ENCODE measurements at regions not wholly inside any gene's neighbourhood (a gene's known extent, or its start where the extent isn't known, plus 50 kb on each side); places are given as distances from the start of the nearest gene placed in this dataset.

DNA sequence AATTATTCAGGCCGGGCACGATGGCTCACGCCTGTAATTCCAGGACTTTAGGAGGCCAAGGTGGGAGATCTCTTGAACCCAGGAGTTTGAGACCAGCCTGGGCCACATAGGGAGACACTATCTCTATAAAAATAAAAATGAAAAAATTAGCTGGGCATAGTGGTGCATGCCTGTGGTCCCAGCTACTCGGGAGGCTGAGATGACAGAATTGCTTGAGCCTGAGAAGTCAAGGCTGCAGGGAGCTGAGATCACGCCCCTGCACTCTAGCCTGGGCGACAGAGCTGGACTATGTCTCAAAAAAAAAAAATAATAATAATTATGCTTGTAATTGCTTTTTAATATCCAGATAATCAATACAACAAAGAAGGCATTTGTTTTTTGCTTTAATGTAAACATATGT is 91.3 kb downstream of the RIPK4 start:
- no peak for DNase-seq (ENCODE audit: unreplicated experiment)
- H3K4me1 Mint-ChIP-seq (ENCODE audit: insufficient read depth, unreplicated experiment) = peaks cover 30% of the 10 kb centered on the region
- H3K4me3 Mint-ChIP-seq (ENCODE audit: unreplicated experiment) = no peak overlapping the region
- intact Hi-C loops (cut with micrococcal nuclease) = loop anchor here (5.0 kb wide), 1 partner anchor 43 kb away; no protein-coding TSS in a partner anchor
- ChIA-PET CTCF (interaction anchor here (0.8 to 0.9 kb wide), 4 partner anchors 8 to 87 kb away, joined by 3 to 7 read pairs (median 3); no protein-coding TSS in a partner anchor), POLR2A (interaction anchor here (1.0 to 6.4 kb wide), 4 partner anchors 11 to 60 kb away, joined by 3 to 67 read pairs (median 38); no protein-coding TSS in a partner anchor)
- no TSS peak for BruUV-seq (replicated peaks)
- no peaks in the 10 kb centered on the region for H3K9me3 Mint-ChIP-seq (ENCODE audit: unreplicated experiment)
- no peak for TF ChIP-seq CTCF (IDR thresholded peaks at IDR 0.05; ENCODE audit: unreplicated experiment)
- no peaks in the 10 kb centered on the region for H3K36me3 Mint-ChIP-seq (ENCODE audit: insufficient read depth, unreplicated experiment)
- H3K27me3 Mint-ChIP-seq (ENCODE audit: insufficient read depth, unreplicated experiment) = no peaks in the 10 kb centered on the region
- no peak overlapping the region for H3K27ac Mint-ChIP-seq (ENCODE audit: low read depth, unreplicated experiment)

- CTCF ChIA-PET = interaction anchor here (0.5 to 1.0 kb wide), 2 partner anchors 62 to 135 kb away, joined by 3 to 5 read pairs; no protein-coding TSS in a partner anchor
- Mint-ChIP-seq H3K27ac (ENCODE audit: low read depth, unreplicated experiment) (no peak overlapping the region), H3K36me3 (ENCODE audit: insufficient read depth, unreplicated experiment) (no peaks in the 10 kb centered on the region), H3K27me3 (ENCODE audit: insufficient read depth, unreplicated experiment) (no peaks in the 10 kb centered on the region), H3K4me1 (ENCODE audit: insufficient read depth, unreplicated experiment) (peaks cover 29% of the 10 kb centered on the region), H3K4me3 (ENCODE audit: unreplicated experiment) (no peak overlapping the region), H3K9me3 (ENCODE audit: unreplicated experiment) (no peaks in the 10 kb centered on the region)
- intact Hi-C loops (cut with micrococcal nuclease) = no loop called here
- DNase-seq (ENCODE audit: unreplicated experiment) = no peak
- no TSS peak for BruUV-seq (replicated peaks)
- POLR2A ChIA-PET = interaction anchor here (0.8 to 2.7 kb wide), 2 partner anchors 21 to 58 kb away, joined by 4 to 9 read pairs; no protein-coding TSS in a partner anchor
- TF ChIP-seq CTCF (IDR thresholded peaks at IDR 0.05; ENCODE audit: unreplicated experiment) = no peak
Observed at GRCh38 chr21:41674402-41674801, 92.5 kb downstream of the RIPK4 start.

GRCh38 chr21:41673596-41674335 is 93.1 kb downstream of the RIPK4 start:
- H3K4me3 Mint-ChIP-seq (ENCODE audit: unreplicated experiment) = no peak overlapping the region
- no peak for TF ChIP-seq CTCF (IDR thresholded peaks at IDR 0.05; ENCODE audit: unreplicated experiment)
- H3K27me3 Mint-ChIP-seq (ENCODE audit: insufficient read depth, unreplicated experiment) = no peaks in the 10 kb centered on the region
- intact Hi-C loops (cut with micrococcal nuclease) = no loop called here
- BruUV-seq (replicated peaks) = no TSS peak
- peaks cover 23% of the 10 kb centered on the region for H3K4me1 Mint-ChIP-seq (ENCODE audit: insufficient read depth, unreplicated experiment)
- DNase-seq (ENCODE audit: unreplicated experiment) = no peak
- H3K36me3 Mint-ChIP-seq (ENCODE audit: insufficient read depth, unreplicated experiment) = no peaks in the 10 kb centered on the region
- ChIA-PET CTCF (interaction anchor here (0.5 to 0.6 kb wide), 2 partner anchors 136 to 390 kb away, joined by 3 to 5 read pairs; no protein-coding TSS in a partner anchor), POLR2A (interaction anchor here (2.7 kb wide), 1 partner anchor 20 kb away, joined by 9 read pairs; no protein-coding TSS in a partner anchor)
- H3K27ac Mint-ChIP-seq (ENCODE audit: low read depth, unreplicated experiment) = no peak overlapping the region
- H3K9me3 Mint-ChIP-seq (ENCODE audit: unreplicated experiment) = no peaks in the 10 kb centered on the region

GRCh38 chr21:41673071-41673470 is 93.8 kb downstream of the RIPK4 start:
- ChIA-PET POLR2A (no interaction called here), CTCF (interaction anchor here (0.6 kb wide), 1 partner anchor 389 kb away, joined by 5 read pairs; no protein-coding TSS in a partner anchor)
- intact Hi-C loops (cut with micrococcal nuclease) = no loop called here
- Mint-ChIP-seq H3K9me3 (ENCODE audit: unreplicated experiment) (no peaks in the 10 kb centered on the region), H3K27me3 (ENCODE audit: insufficient read depth, unreplicated experiment) (no peaks in the 10 kb centered on the region), H3K4me3 (ENCODE audit: unreplicated experiment) (no peak overlapping the region), H3K36me3 (ENCODE audit: insufficient read depth, unreplicated experiment) (no peaks in the 10 kb centered on the region), H3K4me1 (ENCODE audit: insufficient read depth, unreplicated experiment) (peaks cover 16% of the 10 kb centered on the region), H3K27ac (ENCODE audit: low read depth, unreplicated experiment) (no peak overlapping the region)
- TF ChIP-seq CTCF (IDR thresholded peaks at IDR 0.05; ENCODE audit: unreplicated experiment) = no peak
- no peak for DNase-seq (ENCODE audit: unreplicated experiment)
- no TSS peak for BruUV-seq (replicated peaks)
